AML-193 (cell line): ENCODE measurements at regions not wholly inside any gene's neighbourhood (a gene's known extent, or its start where the extent isn't known, plus 50 kb on each side); places are given as distances from the start of the nearest gene placed in this dataset.
"Not testable (repeated sequence)": the region's sequence is repeated elsewhere in the genome, so short reads cannot be mapped to it uniquely, and the experiment has no call there.

Source experiments
- DNase-seq, 2 experiments: peaks; one replicate each; lab custom pipeline; 2025; lab: John Stamatoyannopoulos, UW

- no peak for DNase-seq
Measured at GRCh38 chrX:50967736-50968135, 57.2 kb downstream of the BMP15 start.

GRCh38 chrX:50968871-50969635, 58.5 kb downstream of the BMP15 start:
- not testable (repeated sequence) for DNase-seq

GRCh38 chrX:50971395-50971794, 60.9 kb downstream of the BMP15 start:
- DNase-seq, result no peak

GRCh38 chrX:50973199-50973598, 62.7 kb downstream of the BMP15 start:
- no peak for DNase-seq

- no peak for DNase-seq
Measured at GRCh38 chrX:50978920-50979682, 68.6 kb downstream of the BMP15 start.

GRCh38 chrX:50980251-50980650, 69.7 kb downstream of the BMP15 start:
- no peak for DNase-seq

- peak; percentile 2 for DNase-seq
Measured at GRCh38 chrX:50988649-50989048, 78.1 kb downstream of the BMP15 start.

- DNase-seq, result no peak
Measured at GRCh38 chrX:50996930-50997329, 86.4 kb downstream of the BMP15 start.

- DNase-seq, result not testable (repeated sequence)
Measured at GRCh38 chrX:51000384-51000783, 89.8 kb downstream of the BMP15 start.

- DNase-seq, result not testable (repeated sequence)
Measured at GRCh38 chrX:51001733-51002632, 91.4 kb downstream of the BMP15 start.

- no peak for DNase-seq
Measured at GRCh38 chrX:51006064-51006463, 95.5 kb downstream of the BMP15 start.

- no peak for DNase-seq
Measured at GRCh38 chrX:51024106-51024696, 113.7 kb downstream of the BMP15 start.

GRCh38 chrX:51026862-51027261, 116.3 kb downstream of the BMP15 start:
- no peak for DNase-seq

GRCh38 chrX:51035746-51036145, 125.2 kb downstream of the BMP15 start:
- DNase-seq, result no peak

GRCh38 chrX:51047950-51048349, 137.4 kb downstream of the BMP15 start:
- DNase-seq, result no peak

- no peak for DNase-seq
Measured at GRCh38 chrX:51053741-51054140, 143.2 kb downstream of the BMP15 start.

GRCh38 chrX:51098046-51098445, 187.5 kb downstream of the BMP15 start:
- no peak for DNase-seq

- DNase-seq, result not testable (repeated sequence)
Measured at GRCh38 chrX:51119058-51119926, 208.8 kb downstream of the BMP15 start.

- not testable (repeated sequence) for DNase-seq
Measured at GRCh38 chrX:51125743-51126142, 206.9 kb upstream of the NUDT10 start.

GRCh38 chrX:51144828-51145442, 187.7 kb upstream of the NUDT10 start:
- peak in 1 of 2 experiments; percentile 7 for DNase-seq
